Hepatocyte (in vitro differentiated cells): ENCODE measurements at regions not wholly inside any gene's neighbourhood (a gene's known extent, or its start where the extent isn't known, plus 50 kb on each side); places are given as distances from the start of the nearest gene placed in this dataset.

ENCODE experiments used
- DNase-seq: peaks from one replicate; pipeline ENCODE4 v3.0.0-alpha.2; 2016; ENCODE audit warnings: low spot score
- H2AFZ ChIP-seq: fragments of 200-600 bp; sonication (generic); 2 replicates; pipeline ENCODE4 v1.6.0; 2016; ENCODE audit warnings: antibody characterized with exemption, mild to moderate bottlenecking
- H3K27ac ChIP-seq: fragments of 200-600 bp; sonication (generic); 2 replicates; pipeline ENCODE4 v1.5.1; 2016; ENCODE audit warnings: mild to moderate bottlenecking
- H3K27me3 ChIP-seq: fragments of 200-600 bp; sonication (generic); 2 replicates; pipeline ENCODE4 v1.6.1; 2016
- H3K36me3 ChIP-seq: fragments of 200-600 bp; sonication (generic); replicated peaks from 2 replicates; pipeline ENCODE4 v1.5.1; 2016; ENCODE audit warnings: low read depth; ENCODE audit not compliant: insufficient read depth
- H3K4me1 ChIP-seq: fragments of 200-600 bp; sonication (generic); 2 replicates; pipeline ENCODE4 v1.5.1; 2016; ENCODE audit warnings: mild to moderate bottlenecking, moderate library complexity; ENCODE audit not compliant: insufficient read depth
- H3K4me2 ChIP-seq: fragments of 200-600 bp; sonication (generic); 2 replicates; pipeline ENCODE4 v1.6.0; 2016
- H3K4me3 ChIP-seq: fragments of 200-600 bp; sonication (generic); 2 replicates; pipeline ENCODE4 v1.5.1; 2016; ENCODE audit warnings: mild to moderate bottlenecking
- H3K79me2 ChIP-seq: fragments of 200-600 bp; sonication (generic); 2 replicates; pipeline ENCODE4 v1.6.0; 2017; ENCODE audit warnings: mild to moderate bottlenecking
- H3K9me2 ChIP-seq: fragments of 200-600 bp; sonication (generic); replicated peaks from 2 replicates; pipeline ENCODE4 v1.6.0; 2017; ENCODE audit warnings: mild to moderate bottlenecking; ENCODE audit not compliant: insufficient read depth
- H3K9me3 ChIP-seq: fragments of 200-600 bp; sonication (generic); 2 replicates; pipeline ENCODE4 v1.5.1; 2016; ENCODE audit warnings: low read depth, mild to moderate bottlenecking
- H4K20me1 ChIP-seq: fragments of 200-600 bp; sonication (generic); 2 replicates; pipeline ENCODE4 v1.6.0; 2016; ENCODE audit warnings: mild to moderate bottlenecking; ENCODE audit not compliant: insufficient read depth, poor library complexity, severe bottlenecking
- EZH2 ChIP-seq: fragments of 200-600 bp; sonication (generic); IDR thresholded peaks from 2 replicates; pipeline ENCODE4 v1.6.1; 2016; ENCODE audit warnings: antibody characterized with exemption, mild to moderate bottlenecking, borderline replicate concordance
- EZH2phosphoT487 ChIP-seq: fragments of 200-600 bp; sonication (generic); IDR thresholded peaks from one replicate; pipeline ENCODE4 v1.6.1; 2018; ENCODE audit warnings: antibody characterized with exemption, mild to moderate bottlenecking, low read depth, moderate library complexity; ENCODE audit not compliant: unreplicated experiment, severe bottlenecking
- WGBS: methylation state at CpG from one replicate; pipeline ENCODE4 v1.1.6; 2016; ENCODE audit warnings: low lambda C conversion rate; ENCODE audit errors: missing lambda C conversion rate; 5-methylcytosine and 5-hydroxymethylcytosine counted together
- TF ChIP-seq, protein P1 (sequence below): fragments of 200-600 bp; sonication (generic); IDR thresholded peaks from 2 replicates; pipeline ENCODE4 v1.5.1; 2016; ENCODE audit warnings: antibody characterized with exemption, mild to moderate bottlenecking; ENCODE audit not compliant: poor library complexity

GRCh38 chr5:124220418-124220817 is 526.0 kb downstream of the ZNF608 start:
- no peaks in the 10 kb centered on the region for H3K9me2 ChIP-seq
- no peak overlapping the region for H2AFZ ChIP-seq
- no peak for TF ChIP-seq EZH2phosphoT487
- TF ChIP-seq EZH2: no peak
- TF ChIP-seq, protein P1, sequence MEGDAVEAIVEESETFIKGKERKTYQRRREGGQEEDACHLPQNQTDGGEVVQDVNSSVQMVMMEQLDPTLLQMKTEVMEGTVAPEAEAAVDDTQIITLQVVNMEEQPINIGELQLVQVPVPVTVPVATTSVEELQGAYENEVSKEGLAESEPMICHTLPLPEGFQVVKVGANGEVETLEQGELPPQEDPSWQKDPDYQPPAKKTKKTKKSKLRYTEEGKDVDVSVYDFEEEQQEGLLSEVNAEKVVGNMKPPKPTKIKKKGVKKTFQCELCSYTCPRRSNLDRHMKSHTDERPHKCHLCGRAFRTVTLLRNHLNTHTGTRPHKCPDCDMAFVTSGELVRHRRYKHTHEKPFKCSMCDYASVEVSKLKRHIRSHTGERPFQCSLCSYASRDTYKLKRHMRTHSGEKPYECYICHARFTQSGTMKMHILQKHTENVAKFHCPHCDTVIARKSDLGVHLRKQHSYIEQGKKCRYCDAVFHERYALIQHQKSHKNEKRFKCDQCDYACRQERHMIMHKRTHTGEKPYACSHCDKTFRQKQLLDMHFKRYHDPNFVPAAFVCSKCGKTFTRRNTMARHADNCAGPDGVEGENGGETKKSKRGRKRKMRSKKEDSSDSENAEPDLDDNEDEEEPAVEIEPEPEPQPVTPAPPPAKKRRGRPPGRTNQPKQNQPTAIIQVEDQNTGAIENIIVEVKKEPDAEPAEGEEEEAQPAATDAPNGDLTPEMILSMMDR: no peak
- no peaks in the 10 kb centered on the region for H3K36me3 ChIP-seq
- H3K4me1 ChIP-seq: no peaks in the 10 kb centered on the region
- H4K20me1 ChIP-seq: no peaks in the 10 kb centered on the region
- H3K79me2 ChIP-seq: no peaks in the 10 kb centered on the region
- no peak overlapping the region for H3K4me3 ChIP-seq
- no peak overlapping the region for H3K4me2 ChIP-seq
- H3K9me3 ChIP-seq: no peaks in the 10 kb centered on the region
- H3K27me3 ChIP-seq: no peaks in the 10 kb centered on the region
- no peak overlapping the region for H3K27ac ChIP-seq
- no peak for DNase-seq
- WGBS: 92% methylated on average over 2 of the region's 2 CpGs

DNA sequence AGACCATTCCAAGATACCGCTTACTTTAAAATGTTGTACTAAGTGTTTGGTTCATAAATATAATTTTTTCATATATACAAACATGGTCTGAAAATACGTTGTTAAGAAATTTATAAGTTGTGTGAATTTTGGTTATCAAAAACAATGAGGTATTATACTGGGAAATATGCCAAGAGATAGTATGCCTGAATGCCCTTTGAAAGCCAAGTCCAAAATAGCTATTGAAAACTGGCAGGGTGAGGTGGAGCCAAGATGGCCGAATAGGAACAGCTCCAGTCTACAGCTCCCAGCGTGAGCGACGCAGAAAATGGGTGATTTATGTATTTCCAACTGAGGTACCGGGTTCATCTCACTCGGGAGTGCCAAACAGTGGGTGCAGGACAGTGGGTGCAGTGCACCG is 533.5 kb downstream of the ZNF608 start:
- WGBS: 85% methylated on average over 9 of the region's 9 CpGs
- H3K4me1 ChIP-seq: no peaks in the 10 kb centered on the region
- no peaks in the 10 kb centered on the region for H3K27me3 ChIP-seq
- H2AFZ ChIP-seq: no peak overlapping the region
- TF ChIP-seq EZH2phosphoT487 (no peak), EZH2 (no peak)
- TF ChIP-seq, protein P1: no peak
- no peaks in the 10 kb centered on the region for H3K9me3 ChIP-seq
- no peaks in the 10 kb centered on the region for H3K79me2 ChIP-seq
- H3K27ac ChIP-seq: no peak overlapping the region
- no peaks in the 10 kb centered on the region for H4K20me1 ChIP-seq
- DNase-seq: no peak
- no peaks in the 10 kb centered on the region for H3K9me2 ChIP-seq
- H3K36me3 ChIP-seq: no peaks in the 10 kb centered on the region
- no peak overlapping the region for H3K4me3 ChIP-seq
- no peak overlapping the region for H3K4me2 ChIP-seq

- 92% methylated on average over 2 of the region's 2 CpGs for WGBS
- Histone ChIP-seq H3K4me3 (no peak overlapping the region), H3K79me2 (no peaks in the 10 kb centered on the region), H3K27me3 (no peaks in the 10 kb centered on the region), H2AFZ (no peak overlapping the region), H3K4me1 (no peaks in the 10 kb centered on the region), H3K4me2 (no peak overlapping the region), H3K36me3 (no peaks in the 10 kb centered on the region), H3K27ac (no peak overlapping the region), H3K9me2 (no peaks in the 10 kb centered on the region), H3K9me3 (no peaks in the 10 kb centered on the region), H4K20me1 (no peaks in the 10 kb centered on the region)
- DNase-seq: no peak
- TF ChIP-seq, protein P1: no peak
- TF ChIP-seq EZH2phosphoT487 (no peak), EZH2 (no peak)
Observed at GRCh38 chr5:124210111-124210910, 536.1 kb downstream of the ZNF608 start.
